DND-41 (cell line): ENCODE measurements at regions not wholly inside any gene's neighbourhood (a gene's known extent, or its start where the extent isn't known, plus 50 kb on each side); places are given as distances from the start of the nearest gene placed in this dataset.
"Not testable (repeated sequence)": the region's sequence is repeated elsewhere in the genome, so short reads cannot be mapped to it uniquely, and the experiment has no call there.

Experiments used
- ATAC-seq: fragments of 200-7000 bp; cut with Tn5 transposase; 3 replicates; pipeline ENCODE4 v1.9.1; 2021; ENCODE audit warnings: low read depth; ENCODE audit not compliant: insufficient read depth
- DNase-seq: peaks from one replicate; pipeline ENCODE4 v3.0.0-alpha.2; 2020
- H2AFZ ChIP-seq: 2 replicates; pipeline ENCODE4 v1.6.0; 2012; ENCODE audit warnings: low read depth, low read length
- H3K27ac ChIP-seq: 2 replicates; pipeline ENCODE4 v1.5.1; 2012; ENCODE audit warnings: low read length, inconsistent platforms
- H3K27me3 ChIP-seq: fragments of 200-600 bp; sonication (generic); 2 replicates; pipeline ENCODE4 v1.6.0; 2012; ENCODE audit warnings: low read length, mild to moderate bottlenecking, inconsistent platforms; ENCODE audit not compliant: insufficient read depth, poor library complexity
- H3K36me3 ChIP-seq: 2 replicates; pipeline ENCODE4 v1.5.1; 2012; ENCODE audit warnings: low read length, inconsistent platforms; ENCODE audit not compliant: insufficient read depth
- H3K4me1 ChIP-seq: 2 replicates; pipeline ENCODE4 v1.5.1; 2012; ENCODE audit warnings: mild to moderate bottlenecking, low read length; ENCODE audit not compliant: insufficient read depth
- H3K4me2 ChIP-seq: 2 replicates; pipeline ENCODE4 v1.6.0; 2012; ENCODE audit warnings: mild to moderate bottlenecking, moderate library complexity, low read length, inconsistent platforms; ENCODE audit not compliant: insufficient read depth
- H3K4me3 ChIP-seq, 2 experiments: fragments of 200-600 bp in 1 of 2; shearing (Covaris generic) in 1 of 2; 2 replicates each; pipeline ENCODE4 v1.5.1; 2012 to 2016; ENCODE audit warnings: inconsistent platforms in 2 of 2, low read length in 2 of 2, mild to moderate bottlenecking in 2 of 2, low read depth in 1 of 2, moderate library complexity in 1 of 2
- H3K79me2 ChIP-seq: 2 replicates; pipeline ENCODE4 v1.6.0; 2012; ENCODE audit warnings: low read length, inconsistent platforms; ENCODE audit not compliant: insufficient read depth
- H3K9ac ChIP-seq: 2 replicates; pipeline ENCODE4 v1.6.0; 2012; ENCODE audit warnings: low read depth, mild to moderate bottlenecking, inconsistent platforms, low read length, moderate library complexity
- H3K9me3 ChIP-seq: 2 replicates; pipeline ENCODE4 v1.5.1; 2012; ENCODE audit warnings: low read length, moderate library complexity, mild to moderate bottlenecking, inconsistent platforms; ENCODE audit not compliant: insufficient read depth, severe bottlenecking
- H4K20me1 ChIP-seq: 2 replicates; pipeline ENCODE4 v1.6.0; 2012; ENCODE audit warnings: low read length; ENCODE audit not compliant: insufficient read depth
- EZH2 ChIP-seq: IDR thresholded peaks from 3 replicates; pipeline ENCODE4 v1.6.1; 2012; ENCODE audit warnings: borderline replicate concordance, low read depth, mild to moderate bottlenecking, moderate library complexity, low read length, inconsistent platforms; ENCODE audit not compliant: severe bottlenecking
- TF ChIP-seq, protein P1 (sequence below): IDR thresholded peaks from 2 replicates; pipeline ENCODE4 v1.5.1; 2012; ENCODE audit warnings: borderline replicate concordance, low read length, moderate library complexity, mild to moderate bottlenecking; ENCODE audit not compliant: poor library complexity, severe bottlenecking; ENCODE audit errors: extremely low read depth

DNA sequence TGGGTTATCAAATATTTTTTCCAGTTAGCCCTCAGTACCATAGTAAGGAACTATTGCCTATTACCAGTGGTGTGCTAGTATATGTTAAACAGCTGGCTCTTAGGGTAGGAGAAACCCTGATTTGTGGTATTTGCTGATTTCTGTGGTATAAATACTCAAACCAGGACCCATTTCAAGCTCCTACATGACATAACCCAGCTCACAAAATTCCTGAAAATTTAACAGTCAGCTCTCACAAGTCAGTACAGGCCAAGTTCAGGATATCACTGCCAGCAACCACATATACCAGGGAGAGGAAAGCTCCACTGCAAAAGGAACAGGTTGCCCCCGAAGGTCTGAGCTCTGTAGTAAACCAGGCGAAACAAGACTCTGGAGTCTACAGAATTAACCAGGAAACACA is 315.3 kb downstream of the NOVA1 start:
- Histone ChIP-seq H3K36me3 (no peaks in the 10 kb centered on the region), H3K4me3 (no peak overlapping the region), H3K4me1 (no peaks in the 10 kb centered on the region), H3K4me2 (no peak overlapping the region), H3K27me3 (no peaks in the 10 kb centered on the region), H3K9me3 (no peaks in the 10 kb centered on the region), H3K9ac (no peak overlapping the region), H2AFZ (no peak overlapping the region), H3K27ac (no peak overlapping the region), H4K20me1 (no peaks in the 10 kb centered on the region), H3K79me2 (no peaks in the 10 kb centered on the region)
- DNase-seq (no peak), ATAC-seq (no peak)
- TF ChIP-seq, protein P1, sequence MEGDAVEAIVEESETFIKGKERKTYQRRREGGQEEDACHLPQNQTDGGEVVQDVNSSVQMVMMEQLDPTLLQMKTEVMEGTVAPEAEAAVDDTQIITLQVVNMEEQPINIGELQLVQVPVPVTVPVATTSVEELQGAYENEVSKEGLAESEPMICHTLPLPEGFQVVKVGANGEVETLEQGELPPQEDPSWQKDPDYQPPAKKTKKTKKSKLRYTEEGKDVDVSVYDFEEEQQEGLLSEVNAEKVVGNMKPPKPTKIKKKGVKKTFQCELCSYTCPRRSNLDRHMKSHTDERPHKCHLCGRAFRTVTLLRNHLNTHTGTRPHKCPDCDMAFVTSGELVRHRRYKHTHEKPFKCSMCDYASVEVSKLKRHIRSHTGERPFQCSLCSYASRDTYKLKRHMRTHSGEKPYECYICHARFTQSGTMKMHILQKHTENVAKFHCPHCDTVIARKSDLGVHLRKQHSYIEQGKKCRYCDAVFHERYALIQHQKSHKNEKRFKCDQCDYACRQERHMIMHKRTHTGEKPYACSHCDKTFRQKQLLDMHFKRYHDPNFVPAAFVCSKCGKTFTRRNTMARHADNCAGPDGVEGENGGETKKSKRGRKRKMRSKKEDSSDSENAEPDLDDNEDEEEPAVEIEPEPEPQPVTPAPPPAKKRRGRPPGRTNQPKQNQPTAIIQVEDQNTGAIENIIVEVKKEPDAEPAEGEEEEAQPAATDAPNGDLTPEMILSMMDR: no peak
- TF ChIP-seq EZH2: no peak

DNA sequence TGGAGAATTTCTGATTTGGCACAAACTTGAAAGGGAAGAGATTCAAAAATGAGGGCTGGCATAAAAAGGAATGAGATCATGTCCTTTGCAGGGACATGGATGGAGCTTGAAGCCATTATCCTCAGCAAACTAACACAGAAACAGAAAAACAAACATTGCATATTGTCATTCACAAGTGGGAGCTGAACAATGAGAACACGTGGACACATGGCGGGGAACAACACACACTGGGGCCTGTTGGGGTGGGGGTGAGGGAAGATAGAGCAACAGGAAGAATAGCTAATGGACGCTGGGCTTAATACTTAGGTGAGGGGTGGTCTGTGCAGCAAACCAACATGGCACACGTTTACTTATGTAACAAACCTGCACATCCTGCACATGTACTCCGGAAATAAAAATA is 315.8 kb downstream of the NOVA1 start:
- not testable (repeated sequence) for H3K27ac ChIP-seq, H3K4me2 ChIP-seq

DNA sequence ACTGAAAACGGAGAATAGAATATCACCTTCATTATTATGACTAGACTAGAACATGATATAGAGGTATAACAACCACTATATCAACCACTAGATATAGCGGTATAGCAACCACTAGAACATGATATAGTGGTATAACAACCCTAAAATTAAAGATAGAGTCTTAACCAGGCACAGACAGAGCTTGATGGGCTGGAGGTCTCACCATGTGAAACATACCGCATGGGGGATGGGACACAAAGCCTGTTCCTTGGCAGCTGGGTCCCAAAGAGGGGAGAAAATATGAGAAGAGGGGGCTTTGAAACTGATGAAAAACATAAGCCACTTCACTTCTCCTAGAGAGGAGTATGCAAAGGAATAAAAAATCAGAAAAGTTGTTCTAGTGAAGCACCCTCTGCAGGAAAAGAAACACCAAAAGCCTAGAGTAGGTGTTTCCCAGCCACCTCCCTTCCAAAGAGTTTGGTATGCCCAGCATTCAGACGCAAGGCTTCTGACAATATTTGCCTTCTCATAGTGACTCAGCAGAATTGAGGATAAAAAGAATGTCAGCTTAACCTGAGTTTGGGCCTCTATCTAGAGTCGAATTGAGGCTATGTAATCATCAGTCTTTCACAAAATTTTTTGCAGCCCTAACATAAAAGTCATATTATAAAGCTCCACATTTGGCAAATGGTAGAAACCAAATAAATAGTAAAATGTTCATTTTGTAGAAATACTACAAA is 316.4 kb downstream of the NOVA1 start:
- Histone ChIP-seq H2AFZ (no peak overlapping the region), H3K4me2 (no peak overlapping the region), H3K9ac (no peak overlapping the region), H3K36me3 (no peaks in the 10 kb centered on the region), H3K9me3 (no peaks in the 10 kb centered on the region), H3K4me1 (no peaks in the 10 kb centered on the region), H3K4me3 (no peak overlapping the region), H3K79me2 (no peaks in the 10 kb centered on the region), H4K20me1 (no peaks in the 10 kb centered on the region), H3K27me3 (no peaks in the 10 kb centered on the region), H3K27ac (no peak overlapping the region)
- ATAC-seq: no peak
- DNase-seq: no peak
- TF ChIP-seq, protein P1: no peak
- no peak for TF ChIP-seq EZH2

More for the DNA sequence above, 315.8 kb downstream of the NOVA1 start:
- H3K27me3 ChIP-seq, H3K9ac ChIP-seq, H3K36me3 ChIP-seq, H3K4me1 ChIP-seq, H3K9me3 ChIP-seq, H2AFZ ChIP-seq, H3K4me3 ChIP-seq, DNase-seq, ATAC-seq, H4K20me1 ChIP-seq, H3K79me2 ChIP-seq: not testable (repeated sequence)

DNA sequence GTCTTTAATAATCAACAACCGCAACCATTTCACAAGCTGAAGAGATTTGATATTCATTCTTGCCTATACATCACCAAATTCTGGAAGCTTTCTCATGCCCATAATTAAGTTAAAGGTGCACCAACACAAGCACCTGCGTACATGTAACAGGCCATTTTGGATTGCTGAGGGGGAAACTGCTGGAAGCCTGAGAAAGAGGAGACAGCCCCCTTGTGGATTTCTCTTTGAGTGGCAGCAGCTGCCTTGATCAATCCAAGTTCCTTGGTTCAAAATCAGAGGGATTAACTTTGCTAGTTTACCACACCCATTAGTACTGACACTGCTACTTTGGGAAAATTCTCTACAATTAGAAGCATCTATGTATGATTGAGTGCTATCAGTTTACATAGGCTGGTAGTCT is 321.1 kb downstream of the NOVA1 start:
- Histone ChIP-seq H3K9me3 (no peaks in the 10 kb centered on the region), H3K4me3 (no peak overlapping the region), H3K9ac (no peak overlapping the region), H3K27me3 (no peaks in the 10 kb centered on the region), H3K4me1 (no peaks in the 10 kb centered on the region), H3K4me2 (no peak overlapping the region), H3K79me2 (no peaks in the 10 kb centered on the region), H3K27ac (no peak overlapping the region), H3K36me3 (no peaks in the 10 kb centered on the region), H2AFZ (no peak overlapping the region), H4K20me1 (no peaks in the 10 kb centered on the region)
- no peak for TF ChIP-seq EZH2
- TF ChIP-seq, protein P1: peak; percentile 14
- no peak for DNase-seq
- no peak for ATAC-seq
